ENCODE measurements at regions not wholly inside any gene's neighbourhood (a gene's known extent, or its start where the extent isn't known, plus 50 kb on each side); places are given as distances from the start of the nearest gene placed in this dataset.

GRCh38 chr13:79671420-79671819 lies 190.5 kb downstream of the NDFIP2 start:
- no peaks in the 10 kb centered on the region for H3K36me3 Mint-ChIP-seq (ENCODE audit: low read depth)
- H3K4me3 Mint-ChIP-seq (ENCODE audit: unreplicated experiment) = no peak overlapping the region
- H3K9me3 Mint-ChIP-seq (ENCODE audit: low read depth) = no peaks in the 10 kb centered on the region
- TF ChIP-seq CTCF (IDR thresholded peaks at IDR 0.05) = no peak
- no peak overlapping the region for H3K27ac Mint-ChIP-seq (ENCODE audit: unreplicated experiment)
- peaks cover 24% of the 10 kb centered on the region for H3K4me1 Mint-ChIP-seq (ENCODE audit: low read depth)
- DNase-seq (ENCODE audit: low spot score) = no peak
- H3K27me3 Mint-ChIP-seq (ENCODE audit: low read depth) = no peaks in the 10 kb centered on the region

GRCh38 chr13:79668201-79668752 lies 187.3 kb downstream of the NDFIP2 start:
- no peak overlapping the region for H3K4me3 Mint-ChIP-seq (ENCODE audit: unreplicated experiment)
- no peak for TF ChIP-seq CTCF (IDR thresholded peaks at IDR 0.05)

GRCh38 chr13:79667771-79668170 lies 186.8 kb downstream of the NDFIP2 start:
- Mint-ChIP-seq H3K27ac (ENCODE audit: unreplicated experiment) (no peak overlapping the region), H3K4me1 (ENCODE audit: low read depth) (peaks cover 16% of the 10 kb centered on the region), H3K4me3 (ENCODE audit: unreplicated experiment) (no peak overlapping the region), H3K9me3 (ENCODE audit: low read depth) (no peaks in the 10 kb centered on the region), H3K36me3 (ENCODE audit: low read depth) (no peaks in the 10 kb centered on the region), H3K27me3 (ENCODE audit: low read depth) (no peaks in the 10 kb centered on the region)
- no peak for TF ChIP-seq CTCF (IDR thresholded peaks at IDR 0.05)
- no peak for DNase-seq (ENCODE audit: low spot score)

More at GRCh38 chr13:79668201-79668752, 187.3 kb downstream of the NDFIP2 start:
- H3K4me1 Mint-ChIP-seq (ENCODE audit: low read depth) = peaks cover 17% of the 10 kb centered on the region
- DNase-seq (ENCODE audit: low spot score) = no peak
- no peaks in the 10 kb centered on the region for H3K27me3 Mint-ChIP-seq (ENCODE audit: low read depth)
- no peaks in the 10 kb centered on the region for H3K9me3 Mint-ChIP-seq (ENCODE audit: low read depth)
- H3K27ac Mint-ChIP-seq (ENCODE audit: unreplicated experiment) = no peak overlapping the region
- H3K36me3 Mint-ChIP-seq (ENCODE audit: low read depth) = no peaks in the 10 kb centered on the region

- Mint-ChIP-seq H3K4me3 (ENCODE audit: unreplicated experiment) (no peak overlapping the region), H3K27me3 (ENCODE audit: low read depth) (no peaks in the 10 kb centered on the region), H3K9me3 (ENCODE audit: low read depth) (no peaks in the 10 kb centered on the region), H3K4me1 (ENCODE audit: low read depth) (peaks cover 19% of the 10 kb centered on the region), H3K36me3 (ENCODE audit: low read depth) (no peaks in the 10 kb centered on the region), H3K27ac (ENCODE audit: unreplicated experiment) (no peak overlapping the region)
- no peak for DNase-seq (ENCODE audit: low spot score)
- no peak for TF ChIP-seq CTCF (IDR thresholded peaks at IDR 0.05)
Observed at GRCh38 chr13:79663977-79664636, 183.2 kb downstream of the NDFIP2 start.

GRCh38 chr13:79663435-79663834 lies 182.5 kb downstream of the NDFIP2 start:
- no peak for TF ChIP-seq CTCF (IDR thresholded peaks at IDR 0.05)
- H3K4me1 Mint-ChIP-seq (ENCODE audit: low read depth) = peaks cover 24% of the 10 kb centered on the region
- H3K9me3 Mint-ChIP-seq (ENCODE audit: low read depth) = no peaks in the 10 kb centered on the region
- no peak for DNase-seq (ENCODE audit: low spot score)
- no peak overlapping the region for H3K4me3 Mint-ChIP-seq (ENCODE audit: unreplicated experiment)
- H3K27ac Mint-ChIP-seq (ENCODE audit: unreplicated experiment) = no peak overlapping the region
- H3K36me3 Mint-ChIP-seq (ENCODE audit: low read depth) = no peaks in the 10 kb centered on the region
- no peaks in the 10 kb centered on the region for H3K27me3 Mint-ChIP-seq (ENCODE audit: low read depth)
